ENCODE measurements at regions not wholly inside any gene's neighbourhood (a gene's known extent, or its start where the extent isn't known, plus 50 kb on each side); places are given as distances from the start of the nearest gene placed in this dataset.
"Not testable (repeated sequence)": the region's sequence is repeated elsewhere in the genome, so short reads cannot be mapped to it uniquely, and the experiment has no call there.

DNA sequence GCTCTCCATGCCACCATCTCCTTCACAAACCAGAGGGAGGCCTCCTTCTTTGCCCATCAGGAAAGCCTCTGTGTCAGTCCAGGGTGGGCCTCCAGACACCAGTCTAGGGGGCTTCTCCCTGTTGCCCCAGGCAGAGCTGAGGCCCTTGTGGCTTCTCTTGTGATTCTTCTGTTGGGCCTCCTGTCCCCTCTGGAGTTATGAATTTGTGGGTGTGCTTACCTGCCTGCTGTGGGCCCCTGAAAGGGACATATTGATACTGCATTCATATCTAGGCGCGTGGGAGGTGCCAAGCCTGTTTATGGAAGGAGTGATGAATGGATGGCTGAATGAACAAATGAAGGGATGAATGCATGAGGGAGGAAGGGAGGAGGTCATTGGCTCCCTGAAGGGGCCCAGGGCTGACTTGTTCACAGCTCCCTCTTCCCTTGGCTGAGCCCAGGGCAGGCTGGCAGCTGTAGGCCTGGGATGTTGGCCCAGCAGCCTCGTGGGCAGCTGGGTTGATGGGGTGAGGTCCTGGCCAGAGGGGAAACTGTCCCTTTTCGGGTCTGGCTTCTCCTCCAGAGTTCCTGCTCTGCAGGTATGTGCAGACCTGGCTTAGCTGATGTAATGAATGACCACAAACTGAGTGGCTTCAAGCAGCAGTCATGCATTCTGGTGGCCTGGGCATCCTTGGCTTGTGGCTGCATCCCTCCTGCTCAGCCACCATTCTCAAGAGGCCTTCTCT, 195.4 kb downstream of the GOLGA6L6 start:
- no peak for DNase-seq (ENCODE audit: low spot score)

DNA sequence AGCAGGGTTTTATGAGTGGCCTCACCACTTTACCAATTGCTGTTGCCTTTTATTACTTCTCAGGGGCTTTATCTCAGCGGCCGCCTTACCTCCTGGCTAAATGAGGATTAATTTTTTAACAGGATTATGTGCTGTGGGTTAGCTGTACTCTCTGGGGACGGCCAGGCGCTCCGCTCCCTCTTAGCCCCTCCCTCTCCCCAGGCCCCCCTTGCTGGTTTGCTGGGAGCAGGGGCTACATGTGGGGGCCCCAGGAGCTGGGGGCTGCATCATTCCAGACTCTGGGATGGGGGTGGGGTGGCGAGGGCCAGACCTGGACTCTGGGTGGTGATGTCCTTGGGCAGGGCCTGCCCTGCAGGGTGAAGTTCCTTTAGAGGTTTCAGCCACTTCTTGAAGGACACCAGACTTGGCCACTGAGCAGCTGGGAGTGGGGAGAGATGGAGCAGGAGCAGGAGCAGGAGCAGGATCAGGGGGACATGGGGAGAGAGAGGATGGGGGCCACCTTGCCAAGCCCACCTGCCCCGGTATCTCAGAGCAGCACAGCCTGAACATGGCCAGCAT, 196.1 kb downstream of the GOLGA6L6 start:
- DNase-seq (ENCODE audit: low spot score): no peak

DNA sequence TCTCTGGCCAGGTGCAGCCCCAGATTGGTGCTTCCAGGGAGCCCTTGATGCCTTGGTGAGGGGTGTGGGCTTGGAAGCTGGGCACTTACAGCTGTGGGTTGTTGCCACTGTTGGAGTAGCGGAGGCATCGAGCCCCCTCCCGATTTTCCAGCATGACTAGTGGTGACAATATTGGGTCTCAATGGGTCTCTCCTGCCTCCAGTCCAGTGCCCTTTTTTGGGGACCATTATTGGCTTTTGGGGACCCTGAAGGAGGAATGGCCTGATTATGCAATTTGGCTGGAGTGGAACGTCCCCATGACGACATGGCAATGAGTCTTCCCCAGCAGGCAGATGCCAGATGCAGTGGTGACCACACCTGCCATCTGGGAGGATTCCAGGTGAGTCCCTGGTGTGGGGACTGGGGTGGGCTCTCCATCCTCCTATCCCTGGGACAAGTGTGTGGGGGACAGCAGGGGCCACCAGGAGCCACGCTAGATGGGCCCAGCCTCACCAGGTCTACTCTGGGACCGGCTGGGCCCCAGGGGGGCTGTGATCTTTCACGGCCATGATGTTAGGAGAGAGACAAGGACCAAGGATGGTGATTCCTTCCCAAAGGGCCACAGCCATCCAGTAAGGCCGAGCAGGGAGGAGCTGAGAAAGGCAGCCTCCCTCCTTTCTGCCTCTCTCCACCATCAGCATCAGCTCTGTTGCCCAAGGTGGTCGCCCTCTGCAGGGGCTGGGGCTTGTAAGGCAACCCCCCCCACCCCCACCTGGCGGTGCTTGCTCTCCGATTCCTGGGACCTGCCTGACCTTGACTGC, 196.8 kb downstream of the GOLGA6L6 start:
- DNase-seq (ENCODE audit: low spot score): no peak

DNA sequence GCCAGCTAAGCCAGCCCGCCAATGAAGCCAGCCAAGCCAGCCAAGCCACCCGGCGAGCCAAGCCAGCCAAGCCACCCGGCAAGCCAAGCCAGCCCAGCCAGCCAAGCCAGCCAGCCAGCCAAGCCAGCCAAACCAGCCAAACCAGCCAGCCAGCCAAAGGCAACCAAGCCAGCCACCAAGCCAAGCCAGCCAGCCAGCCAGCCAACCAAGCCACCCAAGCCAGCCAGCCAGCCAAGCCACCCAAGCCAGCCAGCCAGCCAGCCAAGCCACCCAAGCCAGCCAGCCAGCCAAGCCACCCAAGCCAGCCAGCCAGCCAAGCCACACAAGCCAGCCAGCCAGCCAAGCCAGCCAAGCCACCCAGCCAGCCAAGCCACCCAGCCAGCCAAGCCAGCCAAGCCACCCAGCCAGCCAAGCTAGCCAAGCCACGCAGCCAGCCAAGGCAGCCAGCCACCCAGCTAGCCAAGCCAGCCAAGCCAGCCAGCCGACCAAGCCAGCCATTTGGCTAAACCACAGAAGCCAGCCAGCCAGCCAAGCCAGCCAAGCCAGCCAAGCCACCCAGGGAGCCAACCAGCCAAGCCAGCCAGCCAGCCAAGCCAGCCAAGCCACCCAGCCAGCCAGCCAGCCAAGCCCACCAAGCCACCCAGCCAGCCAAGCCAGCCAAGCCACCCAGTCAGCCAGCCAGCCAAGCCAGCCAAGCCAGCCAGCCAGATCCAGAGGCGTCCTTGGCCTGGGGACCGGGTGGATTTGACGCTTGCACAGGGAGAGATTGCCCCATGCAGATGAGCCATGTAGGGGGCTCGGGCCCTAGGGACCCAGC, 198.0 kb downstream of the GOLGA6L6 start:
- DNase-seq (ENCODE audit: low spot score): not testable (repeated sequence)

DNA sequence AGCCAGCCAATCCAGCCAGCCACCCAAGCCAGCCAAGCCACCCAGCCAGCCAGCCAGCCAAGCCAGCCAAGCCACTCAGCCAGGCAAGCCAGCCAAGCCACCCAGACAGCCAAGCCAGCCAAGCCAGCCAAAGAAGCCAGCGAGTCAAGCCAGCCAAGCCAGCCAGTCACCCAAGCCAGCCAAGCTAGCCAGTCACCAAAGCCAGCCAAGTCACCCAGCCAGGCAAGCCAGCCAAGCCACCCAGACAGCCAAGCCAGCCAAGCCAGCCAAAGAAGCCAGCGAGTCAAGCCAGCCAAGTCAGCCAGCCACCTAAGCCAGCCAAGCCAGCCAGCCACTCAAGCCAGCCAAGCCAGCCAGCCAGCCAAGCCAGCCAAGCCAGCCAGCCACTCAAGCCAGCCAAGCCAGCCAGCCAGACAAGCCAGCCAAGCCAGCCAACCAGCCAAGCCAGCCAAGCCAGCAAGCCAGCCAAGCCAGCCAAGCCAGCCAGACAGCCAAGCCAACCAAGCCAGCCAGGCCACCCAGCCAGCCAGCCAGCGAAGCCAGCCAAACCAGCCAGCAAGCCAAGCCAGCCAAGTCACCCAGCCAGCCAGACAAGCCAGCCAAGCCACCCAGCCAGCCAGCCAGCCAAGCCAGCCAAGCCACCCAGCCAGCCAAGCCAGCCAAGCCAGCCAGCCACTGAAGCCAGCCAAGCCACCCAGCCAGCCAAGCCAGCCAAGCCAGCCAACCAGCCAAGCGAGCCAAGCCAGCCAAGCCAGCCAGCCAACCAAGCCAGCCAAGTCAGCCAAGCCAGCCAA, 198.8 kb downstream of the GOLGA6L6 start:
- DNase-seq (ENCODE audit: low spot score): not testable (repeated sequence)

DNA sequence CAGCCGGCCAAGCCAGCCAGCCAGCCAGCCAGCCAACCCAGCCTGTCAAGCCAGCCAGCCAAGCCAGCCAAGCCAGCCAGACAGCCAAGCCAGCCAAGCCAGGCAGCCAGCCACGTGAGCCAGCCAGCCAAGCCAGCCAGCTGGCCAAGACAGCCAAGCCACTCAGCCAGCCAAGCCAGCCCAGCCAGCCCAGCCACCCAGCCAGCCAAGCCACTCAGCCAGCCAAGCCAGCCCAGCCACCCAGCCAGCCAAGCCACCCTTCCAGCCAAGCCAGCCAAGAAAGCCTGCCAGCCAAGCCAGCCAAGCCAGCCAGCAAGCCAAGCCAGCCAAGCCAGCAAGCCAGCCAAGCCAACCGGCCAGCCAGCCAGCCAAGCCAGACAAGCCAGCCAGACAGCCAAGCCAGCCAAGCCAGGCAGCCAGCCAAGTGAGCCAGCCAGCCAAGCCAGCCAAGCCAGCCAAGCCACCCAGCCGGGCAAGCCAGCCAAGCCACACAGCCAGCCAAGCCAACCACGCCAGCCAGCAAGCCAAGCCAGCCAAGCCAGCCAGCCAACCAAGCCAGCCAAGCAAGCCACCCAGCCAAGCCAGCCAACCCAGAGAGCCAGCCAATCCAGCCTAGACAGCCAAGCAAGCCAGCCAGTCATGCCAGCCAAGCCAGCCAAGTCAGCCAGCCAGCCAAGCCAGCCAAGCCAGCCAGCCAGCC, 199.5 kb downstream of the GOLGA6L6 start:
- peak; percentile 50 for DNase-seq (ENCODE audit: low spot score)

DNA sequence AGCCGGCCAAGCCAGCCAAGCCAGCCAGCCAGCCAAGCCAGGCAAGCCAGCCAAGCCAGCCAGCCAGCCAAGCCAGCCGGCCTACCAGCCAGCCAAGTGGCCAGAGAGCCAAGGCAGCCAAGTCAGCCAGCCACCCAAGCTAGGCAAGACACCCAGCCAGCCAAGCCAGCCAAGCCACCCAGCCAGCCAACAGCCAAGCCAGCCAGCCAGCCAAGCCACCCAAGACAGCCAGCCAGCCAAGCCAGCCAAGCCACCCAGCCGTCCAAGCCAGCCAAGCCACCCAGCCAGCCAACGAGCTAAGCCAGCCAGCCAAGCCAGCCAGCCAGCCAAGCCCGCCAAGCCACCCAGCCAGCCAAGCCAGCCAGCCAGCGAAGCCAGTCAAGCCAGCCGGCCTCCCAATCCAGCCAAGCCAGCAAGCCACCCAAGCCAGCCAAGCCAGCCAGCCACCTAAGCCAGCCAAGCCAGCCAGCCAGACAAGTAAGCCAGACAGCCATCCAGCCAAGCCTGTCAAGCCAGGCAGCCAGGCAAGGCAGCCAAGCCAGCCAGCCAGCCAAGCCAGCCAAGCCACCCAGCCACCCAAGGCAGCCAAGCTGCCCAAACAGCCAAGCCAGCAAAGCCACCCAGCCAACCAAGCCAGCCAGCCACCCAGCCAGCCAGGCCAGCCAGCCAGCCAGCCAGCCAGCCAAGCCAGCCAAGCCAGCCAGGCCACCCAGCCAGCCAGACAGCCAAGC, 200.5 kb downstream of the GOLGA6L6 start:
- DNase-seq (ENCODE audit: low spot score): peak; percentile 55

DNA sequence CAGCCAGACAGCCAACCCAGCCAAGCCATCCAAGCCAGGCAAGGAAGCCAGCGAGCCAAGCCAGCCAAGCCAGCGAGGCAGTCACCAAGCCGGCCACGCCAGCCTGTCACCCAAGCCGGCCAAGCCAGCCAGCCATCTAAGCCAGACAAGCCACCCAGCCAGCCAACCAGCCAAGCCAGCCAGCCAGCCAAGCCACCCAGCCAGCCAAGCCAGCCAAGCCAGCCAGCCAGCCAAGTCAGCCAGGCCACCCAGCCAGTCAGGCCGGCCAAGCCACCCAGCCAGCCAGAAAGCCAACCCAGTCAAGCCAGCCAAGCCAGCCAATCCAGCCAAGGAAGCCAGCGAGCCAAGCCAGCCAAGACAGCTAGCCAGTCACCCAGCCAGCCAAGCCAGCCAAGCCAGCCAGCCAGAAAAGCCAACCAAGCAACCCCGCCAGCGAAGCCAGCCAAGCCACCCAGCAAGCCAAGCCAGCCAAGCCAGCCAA, 201.2 kb downstream of the GOLGA6L6 start:
- no peak for DNase-seq (ENCODE audit: low spot score)

DNA sequence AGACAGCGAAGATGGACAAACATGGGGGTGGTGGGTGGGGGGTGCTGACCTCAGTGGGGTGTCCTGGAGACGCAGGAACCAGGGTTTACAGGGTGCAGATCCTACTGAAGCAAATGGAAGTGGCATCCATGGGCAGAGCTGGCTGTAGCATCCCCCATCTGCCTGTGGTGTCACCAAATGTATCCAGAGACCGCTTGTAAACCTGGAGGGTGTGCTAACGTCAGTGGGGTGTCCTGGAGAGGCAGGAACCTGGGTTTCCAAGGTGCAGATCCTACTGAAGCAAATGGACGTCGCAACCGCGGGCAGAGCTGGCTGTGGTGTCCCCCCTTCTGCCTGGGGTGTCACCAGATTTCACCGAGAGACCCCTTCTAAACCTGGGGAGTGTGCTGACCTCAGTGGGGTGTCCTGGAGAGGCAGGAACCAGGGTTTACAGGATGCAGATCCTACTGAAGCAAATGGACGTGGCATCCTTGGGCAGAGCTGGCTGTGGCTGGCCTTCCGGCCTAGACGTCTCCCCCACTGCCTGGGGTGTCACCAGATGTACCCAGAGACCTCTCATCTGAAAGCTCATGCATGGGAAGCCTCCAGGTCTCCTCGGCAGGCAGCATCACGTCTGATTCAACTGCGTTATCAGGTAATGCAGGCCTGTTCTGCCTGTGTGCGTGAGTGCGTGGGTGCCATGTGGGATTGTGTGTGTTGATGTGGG, 202.4 kb downstream of the GOLGA6L6 start:
- DNase-seq (ENCODE audit: low spot score): not testable (repeated sequence)

DNA sequence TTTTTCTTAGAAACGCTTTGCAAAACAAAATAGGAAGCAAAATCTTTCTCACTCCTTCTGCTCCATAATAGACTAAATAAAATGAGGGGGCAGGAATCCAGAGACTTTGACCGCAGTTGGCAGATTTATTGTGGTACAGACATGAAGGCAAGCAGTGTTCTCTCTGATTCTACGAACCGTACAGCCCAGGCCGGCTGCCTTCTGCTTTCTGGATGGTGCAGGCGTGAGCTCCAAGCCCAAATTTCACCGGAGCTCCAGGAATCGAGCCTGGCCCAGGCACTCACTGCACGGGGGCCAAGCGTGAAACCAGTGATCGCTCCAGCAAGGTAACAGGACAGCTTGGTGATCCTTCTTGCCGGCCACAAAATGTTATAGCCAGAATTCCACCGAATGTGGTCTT, 202.9 kb downstream of the GOLGA6L6 start:
- not testable (repeated sequence) for DNase-seq (ENCODE audit: low spot score)

DNA sequence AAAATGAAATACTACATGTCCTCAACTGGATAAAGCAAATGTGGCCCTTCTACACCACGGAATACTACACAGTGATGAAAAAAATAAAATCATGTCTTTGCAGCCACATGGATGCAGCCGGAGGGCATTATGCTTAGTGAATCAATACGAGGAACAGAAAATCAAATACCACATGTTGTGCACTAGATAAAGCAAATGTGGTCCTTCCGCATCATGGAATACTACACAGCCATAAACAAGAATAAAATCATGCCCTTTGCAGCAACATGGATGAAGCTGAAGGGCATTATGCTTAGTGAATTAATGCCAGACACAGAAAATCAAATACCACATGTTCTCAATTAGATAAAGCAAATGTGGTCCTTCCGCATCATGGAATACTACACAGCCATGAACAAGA, 204.4 kb downstream of the GOLGA6L6 start:
- not testable (repeated sequence) for DNase-seq (ENCODE audit: low spot score)

DNA sequence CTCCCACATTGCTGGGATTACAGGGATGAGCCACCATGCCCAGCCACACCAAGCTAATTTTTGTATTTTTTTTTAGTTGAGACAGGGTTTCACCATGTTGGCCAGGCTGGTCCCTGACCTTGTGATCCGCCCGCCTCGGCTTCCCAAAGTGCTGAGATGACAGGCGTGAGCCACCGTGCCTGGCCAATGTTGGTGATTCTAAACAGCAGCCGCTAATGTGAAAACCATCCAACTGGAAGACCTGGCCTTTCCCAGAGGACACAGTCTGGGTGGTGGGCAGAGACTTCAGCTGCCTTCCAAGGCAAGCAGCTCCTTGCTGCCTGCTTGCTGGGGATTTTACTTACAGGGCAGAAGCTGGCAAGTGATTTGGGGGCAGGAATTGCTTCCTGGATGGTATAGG, 207.1 kb downstream of the GOLGA6L6 start:
- DNase-seq (ENCODE audit: low spot score): not testable (repeated sequence)

DNA sequence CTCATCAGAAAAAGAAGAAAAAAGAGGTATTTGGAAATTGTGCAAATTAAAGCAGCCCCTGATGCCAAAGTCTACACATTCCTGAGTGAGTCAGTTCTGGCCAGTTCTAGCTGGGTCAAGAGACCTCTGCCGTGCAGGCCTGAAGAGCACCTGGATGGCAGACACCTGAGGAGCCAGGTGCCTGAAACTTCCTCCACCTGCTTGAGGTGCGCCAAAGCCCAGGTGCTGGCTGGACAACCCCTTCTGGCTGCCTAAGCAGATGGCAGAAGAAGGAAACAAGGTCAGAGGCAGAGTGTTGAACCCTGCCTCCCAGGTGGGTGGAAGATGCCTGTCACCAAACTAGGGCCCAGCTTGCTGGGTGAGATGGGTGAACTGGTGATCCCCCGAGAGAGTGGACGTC, 215.8 kb downstream of the GOLGA6L6 start:
- not testable (repeated sequence) for DNase-seq (ENCODE audit: low spot score)

DNA sequence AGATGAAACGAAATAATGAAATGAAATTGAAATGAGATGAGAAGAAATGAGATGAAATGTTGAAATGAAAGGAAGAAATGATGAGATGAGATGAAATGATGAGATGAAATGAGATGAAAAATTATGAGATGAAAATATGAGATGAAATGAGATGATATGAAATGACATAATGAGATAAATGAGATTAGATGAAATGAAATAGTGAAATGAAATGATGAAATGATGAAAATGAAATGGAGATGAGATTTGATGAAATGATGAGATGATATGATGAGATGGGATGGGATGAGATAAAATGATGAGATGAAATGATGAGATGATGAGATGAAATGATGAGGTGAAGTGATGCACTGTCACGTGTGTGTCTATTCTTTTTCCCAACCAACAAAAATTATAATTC, 224.5 kb downstream of the GOLGA6L6 start:
- DNase-seq (ENCODE audit: low spot score): not testable (repeated sequence)

DNA sequence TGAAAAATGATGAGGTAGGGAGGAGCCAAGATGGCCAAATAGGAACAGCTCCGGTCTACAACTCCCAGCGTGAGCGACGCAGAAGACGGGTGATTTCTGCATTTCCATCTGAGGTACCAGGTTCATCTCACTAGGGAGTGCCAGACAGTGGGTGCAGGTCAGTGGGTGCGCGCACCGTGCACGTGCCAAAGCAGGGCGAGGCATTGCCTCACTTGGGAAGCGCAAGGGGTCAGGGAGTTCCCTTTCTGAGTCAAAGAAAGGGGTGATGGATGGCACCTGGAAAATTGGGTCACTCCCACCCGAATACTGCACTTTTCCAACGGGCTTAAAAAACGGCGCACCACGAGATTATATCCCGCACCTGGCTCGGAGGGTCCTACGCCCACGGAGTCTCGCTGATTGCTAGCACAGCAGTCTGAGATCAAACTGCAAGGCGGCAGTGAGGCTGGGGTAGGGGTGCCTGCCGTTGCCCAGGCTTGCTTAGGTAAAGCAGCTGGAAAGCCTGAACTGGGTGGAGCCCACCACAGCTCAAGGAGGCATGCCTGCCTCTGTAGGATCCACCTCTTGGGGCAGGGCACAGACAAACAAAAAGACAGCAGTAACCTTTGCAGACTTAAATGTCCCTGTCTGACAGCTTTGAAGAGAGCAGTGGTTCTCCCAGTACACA, 230.5 kb downstream of the GOLGA6L6 start:
- DNase-seq (ENCODE audit: low spot score): not testable (repeated sequence)

DNA sequence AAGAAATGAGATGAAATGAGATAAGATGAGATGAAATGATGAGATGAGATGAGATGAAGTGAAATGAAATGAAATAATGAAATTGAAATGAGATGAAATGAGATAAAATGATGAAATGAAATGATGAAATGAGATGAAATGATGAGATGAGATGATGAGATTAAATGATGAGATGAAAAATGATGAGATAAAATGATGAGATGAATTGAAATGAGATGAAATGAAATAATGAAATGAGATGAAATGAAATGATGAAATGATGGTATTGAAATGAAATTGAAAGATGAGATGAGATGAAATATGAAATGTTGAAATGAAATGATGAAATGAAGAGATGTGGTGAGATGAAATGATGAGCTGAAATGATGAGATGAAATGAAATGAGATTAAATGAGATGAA, 231.0 kb downstream of the GOLGA6L6 start:
- DNase-seq (ENCODE audit: low spot score): no peak

DNA sequence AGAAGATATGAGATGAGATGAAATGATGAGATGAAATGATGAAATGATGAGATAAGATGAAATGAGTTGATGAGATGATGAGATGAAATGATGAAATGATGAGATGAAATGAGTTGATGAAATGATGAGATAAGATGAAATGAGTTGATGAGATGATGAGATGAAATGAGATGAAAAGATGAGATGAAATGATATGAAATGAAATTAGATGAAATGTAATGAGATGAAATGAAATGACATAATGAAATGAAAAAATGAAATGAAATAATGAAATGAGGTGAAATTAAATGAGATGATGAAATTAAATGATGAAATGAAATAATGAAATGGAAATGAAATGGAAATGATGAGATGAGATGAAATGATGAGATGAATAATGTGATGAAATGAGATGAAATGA, 231.6 kb downstream of the GOLGA6L6 start:
- not testable (repeated sequence) for DNase-seq (ENCODE audit: low spot score)

DNA sequence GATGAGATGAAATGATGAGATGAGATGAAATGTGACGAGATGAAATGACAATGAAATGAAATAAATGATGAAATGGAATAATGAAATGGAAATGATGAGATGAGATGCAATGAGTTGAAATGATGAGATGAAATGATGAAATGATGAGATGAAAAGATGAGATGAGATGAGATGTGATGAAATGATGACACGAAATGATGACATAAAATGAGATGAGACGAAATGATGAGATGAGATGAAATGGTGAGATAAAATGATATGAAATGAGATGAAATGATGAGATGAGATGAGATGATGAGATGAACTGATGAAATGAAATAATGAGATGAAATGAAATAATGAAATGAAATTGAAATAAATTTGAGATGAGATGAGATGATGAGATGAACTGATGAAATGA, 232.2 kb downstream of the GOLGA6L6 start:
- not testable (repeated sequence) for DNase-seq (ENCODE audit: low spot score)
